ENCODE measurements at regions not wholly inside any gene's neighbourhood (a gene's known extent, or its start where the extent isn't known, plus 50 kb on each side); places are given as distances from the start of the nearest gene placed in this dataset.
A peak's percentile ranks its signal among the peaks of the same experiment; 100 is the strongest.

GRCh38 chr13:68214691-68215415 lies 984.7 kb upstream of the PCDH9 start:
- Histone ChIP-seq H3K27me3 (no peaks in the 10 kb centered on the region), H3K36me3 (no peaks in the 10 kb centered on the region), H3K27ac (no peak overlapping the region), H3K4me1 (ENCODE audit: low read depth) (no peaks in the 10 kb centered on the region), H3K4me3 (no peak overlapping the region), H3K9me3 (ENCODE audit: low read depth) (no peaks in the 10 kb centered on the region)
- DNase-seq (ENCODE audit: low read depth in 1 of 2, low spot score in 1 of 2): no peak
- TF ChIP-seq, protein P1, sequence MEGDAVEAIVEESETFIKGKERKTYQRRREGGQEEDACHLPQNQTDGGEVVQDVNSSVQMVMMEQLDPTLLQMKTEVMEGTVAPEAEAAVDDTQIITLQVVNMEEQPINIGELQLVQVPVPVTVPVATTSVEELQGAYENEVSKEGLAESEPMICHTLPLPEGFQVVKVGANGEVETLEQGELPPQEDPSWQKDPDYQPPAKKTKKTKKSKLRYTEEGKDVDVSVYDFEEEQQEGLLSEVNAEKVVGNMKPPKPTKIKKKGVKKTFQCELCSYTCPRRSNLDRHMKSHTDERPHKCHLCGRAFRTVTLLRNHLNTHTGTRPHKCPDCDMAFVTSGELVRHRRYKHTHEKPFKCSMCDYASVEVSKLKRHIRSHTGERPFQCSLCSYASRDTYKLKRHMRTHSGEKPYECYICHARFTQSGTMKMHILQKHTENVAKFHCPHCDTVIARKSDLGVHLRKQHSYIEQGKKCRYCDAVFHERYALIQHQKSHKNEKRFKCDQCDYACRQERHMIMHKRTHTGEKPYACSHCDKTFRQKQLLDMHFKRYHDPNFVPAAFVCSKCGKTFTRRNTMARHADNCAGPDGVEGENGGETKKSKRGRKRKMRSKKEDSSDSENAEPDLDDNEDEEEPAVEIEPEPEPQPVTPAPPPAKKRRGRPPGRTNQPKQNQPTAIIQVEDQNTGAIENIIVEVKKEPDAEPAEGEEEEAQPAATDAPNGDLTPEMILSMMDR (IDR thresholded peaks at IDR 0.05; ENCODE audit: low read depth, low read length): no peak

DNA sequence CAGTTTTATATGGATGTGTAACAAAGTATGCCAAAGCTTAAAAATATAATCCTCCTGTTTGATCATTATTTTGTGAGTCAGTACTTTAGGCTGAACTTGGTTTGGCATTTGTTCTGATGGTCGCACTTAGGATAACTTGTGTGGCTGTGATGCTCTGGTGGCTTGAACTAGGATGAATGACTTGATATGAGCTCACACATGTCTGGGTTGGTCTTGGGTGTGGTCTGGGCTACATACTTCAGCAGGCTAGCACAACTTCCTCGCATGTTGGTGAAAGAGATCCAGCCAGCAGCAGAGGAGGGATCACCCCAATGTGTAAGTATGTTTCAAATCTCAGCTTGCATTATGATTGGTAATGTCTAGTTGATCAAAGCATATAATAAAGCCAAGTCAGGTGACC lies 969.1 kb upstream of the PCDH9 start:
- H3K4me3 ChIP-seq: no peak overlapping the region
- no peaks in the 10 kb centered on the region for H3K27me3 ChIP-seq
- TF ChIP-seq, protein P1 (IDR thresholded peaks at IDR 0.05; ENCODE audit: low read depth, low read length): no peak
- no peaks in the 10 kb centered on the region for H3K4me1 ChIP-seq (ENCODE audit: low read depth)
- H3K27ac ChIP-seq: no peak overlapping the region
- DNase-seq (ENCODE audit: low read depth in 1 of 2, low spot score in 1 of 2): no peak
- H3K36me3 ChIP-seq: no peaks in the 10 kb centered on the region
- no peaks in the 10 kb centered on the region for H3K9me3 ChIP-seq (ENCODE audit: low read depth)

DNA sequence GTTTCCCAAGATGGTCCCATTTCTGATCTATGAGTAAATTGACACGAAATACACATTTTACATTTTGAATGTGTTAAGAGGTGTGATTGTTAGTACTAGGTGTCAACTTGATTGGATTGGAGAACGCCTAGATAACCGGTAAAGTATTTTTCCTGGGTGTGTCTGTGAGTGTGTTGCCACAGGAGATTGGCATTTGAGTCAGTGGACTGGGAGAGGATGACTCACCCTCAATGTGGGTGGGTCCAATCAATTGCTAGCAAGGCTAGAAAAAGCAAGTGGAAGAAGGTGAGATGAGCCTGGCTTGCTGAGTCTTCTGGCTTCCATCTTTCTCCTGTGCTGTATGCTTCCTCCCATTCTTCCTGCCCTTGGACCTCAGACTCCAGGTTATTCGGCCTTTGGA lies 960.7 kb upstream of the PCDH9 start:
- DNase-seq (ENCODE audit: low read depth in 1 of 2, low spot score in 1 of 2): no peak
- no peak overlapping the region for H3K4me3 ChIP-seq
- H3K4me1 ChIP-seq (ENCODE audit: low read depth): no peaks in the 10 kb centered on the region
- TF ChIP-seq, protein P1 (IDR thresholded peaks at IDR 0.05; ENCODE audit: low read depth, low read length): no peak
- no peaks in the 10 kb centered on the region for H3K27me3 ChIP-seq
- H3K27ac ChIP-seq: no peak overlapping the region
- H3K9me3 ChIP-seq (ENCODE audit: low read depth): no peaks in the 10 kb centered on the region
- no peaks in the 10 kb centered on the region for H3K36me3 ChIP-seq

DNA sequence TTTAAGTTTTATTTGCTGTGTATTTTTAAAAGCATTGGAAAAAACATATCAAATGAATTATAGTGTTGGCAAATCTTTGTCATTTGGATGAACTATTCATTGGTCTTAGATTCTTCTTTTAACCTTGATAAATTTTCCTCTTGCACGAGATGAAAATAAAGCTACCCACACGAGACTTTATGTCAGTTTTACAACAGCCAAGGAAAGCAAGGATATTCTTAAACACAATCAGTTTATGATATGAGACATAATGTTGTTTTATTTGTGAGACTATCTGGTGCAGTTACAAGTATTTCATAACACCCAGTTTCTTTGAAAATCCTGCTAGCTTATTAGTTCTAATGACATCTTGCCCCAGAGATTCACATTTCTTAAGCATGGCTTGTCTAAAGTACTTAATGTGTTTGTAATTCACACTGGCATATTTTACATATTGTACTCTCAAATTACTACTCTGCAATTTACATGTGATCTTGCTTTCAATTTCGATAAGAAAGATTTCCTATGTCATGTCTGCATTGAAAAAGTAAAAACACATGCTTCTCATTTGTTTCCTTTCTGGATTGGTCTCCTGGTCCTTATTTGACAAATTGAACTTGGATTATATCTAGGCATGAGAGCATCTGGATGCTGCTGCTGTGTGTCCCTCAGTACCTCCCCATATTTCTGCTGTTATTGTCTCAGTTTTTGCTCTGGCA lies 955.5 kb upstream of the PCDH9 start:
- H3K9me3 ChIP-seq (ENCODE audit: low read depth): no peaks in the 10 kb centered on the region

DNA sequence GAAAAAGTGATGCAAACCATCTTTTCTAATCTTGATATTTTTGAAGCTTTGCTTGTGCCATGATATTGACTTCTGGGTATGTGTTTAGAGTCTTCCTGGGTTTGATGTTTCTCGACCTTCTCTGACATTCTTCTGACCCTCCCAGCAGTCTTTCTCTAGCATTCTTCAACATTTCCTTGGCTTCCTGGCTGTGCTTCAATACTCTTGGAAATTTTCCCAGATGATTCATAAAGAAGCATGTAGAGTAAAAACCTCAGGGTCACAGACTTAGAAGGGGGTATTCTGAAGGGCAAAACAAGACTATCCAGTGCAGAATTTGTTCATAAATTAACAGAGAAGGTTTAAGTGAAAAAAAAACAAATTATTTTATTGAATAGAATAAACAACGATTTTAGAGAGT lies 946.3 kb upstream of the PCDH9 start:
- TF ChIP-seq, protein P1 (IDR thresholded peaks at IDR 0.05; ENCODE audit: low read depth, low read length): no peak
- H3K4me1 ChIP-seq (ENCODE audit: low read depth): no peaks in the 10 kb centered on the region
- H3K27ac ChIP-seq: no peak overlapping the region
- peak in 1 of 2 donors; percentile 47 for DNase-seq (ENCODE audit: low read depth in 1 of 2, low spot score in 1 of 2)
- no peaks in the 10 kb centered on the region for H3K9me3 ChIP-seq (ENCODE audit: low read depth)
- no peaks in the 10 kb centered on the region for H3K27me3 ChIP-seq
- no peaks in the 10 kb centered on the region for H3K36me3 ChIP-seq
- no peak overlapping the region for H3K4me3 ChIP-seq

More for the DNA sequence above, 955.5 kb upstream of the PCDH9 start:
- H3K4me1 ChIP-seq (ENCODE audit: low read depth): no peaks in the 10 kb centered on the region
- H3K4me3 ChIP-seq: no peak overlapping the region
- no peaks in the 10 kb centered on the region for H3K27me3 ChIP-seq
- no peak for DNase-seq (ENCODE audit: low read depth in 1 of 2, low spot score in 1 of 2)
- no peak overlapping the region for H3K27ac ChIP-seq
- no peaks in the 10 kb centered on the region for H3K36me3 ChIP-seq
- TF ChIP-seq, protein P1 (IDR thresholded peaks at IDR 0.05; ENCODE audit: low read depth, low read length): no peak
